ENCODE measurements at regions not wholly inside any gene's neighbourhood (a gene's known extent, or its start where the extent isn't known, plus 50 kb on each side); places are given as distances from the start of the nearest gene placed in this dataset.

GRCh38 chr2:186304064-186304463 lies 182.0 kb upstream of the ZC3H15 start:
- Histone ChIP-seq H3K4me3 (ENCODE audit: low read depth, low read length) (no peak overlapping the region), H3K4me1 (no peaks in the 10 kb centered on the region), H3K9me3 (no peaks in the 10 kb centered on the region), H3K36me3 (no peaks in the 10 kb centered on the region), H3K27me3 (no peaks in the 10 kb centered on the region)
- no peak for TF ChIP-seq CTCF (IDR thresholded peaks at IDR 0.05; ENCODE audit: low read depth, low read length)
- DNase-seq, result no peak

GRCh38 chr2:186306754-186307153 lies 179.3 kb upstream of the ZC3H15 start:
- H3K4me1 ChIP-seq, result no peaks in the 10 kb centered on the region
- no peak for DNase-seq
- TF ChIP-seq CTCF (IDR thresholded peaks at IDR 0.05; ENCODE audit: low read depth, low read length), result no peak
- no peaks in the 10 kb centered on the region for H3K9me3 ChIP-seq
- H3K36me3 ChIP-seq, result no peaks in the 10 kb centered on the region
- no peaks in the 10 kb centered on the region for H3K27me3 ChIP-seq
- H3K4me3 ChIP-seq (ENCODE audit: low read depth, low read length), result no peak overlapping the region

GRCh38 chr2:186307871-186308270 lies 178.2 kb upstream of the ZC3H15 start:
- H3K4me3 ChIP-seq (ENCODE audit: low read depth, low read length), result no peak overlapping the region

GRCh38 chr2:186308347-186308746 lies 177.7 kb upstream of the ZC3H15 start:
- H3K9me3 ChIP-seq, result no peaks in the 10 kb centered on the region
- H3K27me3 ChIP-seq, result no peaks in the 10 kb centered on the region
- TF ChIP-seq CTCF (IDR thresholded peaks at IDR 0.05; ENCODE audit: low read depth, low read length), result no peak
- no peak overlapping the region for H3K4me3 ChIP-seq (ENCODE audit: low read depth, low read length)
- H3K36me3 ChIP-seq, result no peaks in the 10 kb centered on the region
- H3K4me1 ChIP-seq, result no peaks in the 10 kb centered on the region
- no peak for DNase-seq

More at GRCh38 chr2:186307871-186308270, 178.2 kb upstream of the ZC3H15 start:
- TF ChIP-seq CTCF (IDR thresholded peaks at IDR 0.05; ENCODE audit: low read depth, low read length), result no peak
- no peaks in the 10 kb centered on the region for H3K36me3 ChIP-seq
- DNase-seq, result no peak
- no peaks in the 10 kb centered on the region for H3K9me3 ChIP-seq
- H3K27me3 ChIP-seq, result no peaks in the 10 kb centered on the region
- no peaks in the 10 kb centered on the region for H3K4me1 ChIP-seq

GRCh38 chr2:186309901-186310300 lies 176.2 kb upstream of the ZC3H15 start:
- Histone ChIP-seq H3K36me3 (no peaks in the 10 kb centered on the region), H3K4me3 (ENCODE audit: low read depth, low read length) (no peak overlapping the region), H3K9me3 (no peaks in the 10 kb centered on the region), H3K4me1 (no peaks in the 10 kb centered on the region), H3K27me3 (no peaks in the 10 kb centered on the region)
- DNase-seq, result no peak
- no peak for TF ChIP-seq CTCF (IDR thresholded peaks at IDR 0.05; ENCODE audit: low read depth, low read length)

GRCh38 chr2:186319105-186319504 lies 167.0 kb upstream of the ZC3H15 start:
- Histone ChIP-seq H3K36me3 (no peaks in the 10 kb centered on the region), H3K9me3 (no peaks in the 10 kb centered on the region), H3K4me3 (ENCODE audit: low read depth, low read length) (no peak overlapping the region), H3K27me3 (no peaks in the 10 kb centered on the region), H3K4me1 (no peaks in the 10 kb centered on the region)
- no peak for TF ChIP-seq CTCF (IDR thresholded peaks at IDR 0.05; ENCODE audit: low read depth, low read length)
- no peak for DNase-seq

Data from BE2C (cell line).